Common myeloid progenitor, CD34-positive (primary cell): ENCODE measurements at regions not wholly inside any gene's neighbourhood (a gene's known extent, or its start where the extent isn't known, plus 50 kb on each side); places are given as distances from the start of the nearest gene placed in this dataset.

Source experiments
- CTCF ChIA-PET: fragments of 350-600 bp; sonication (Branson Sonifier 250); formaldehyde crosslinking; loops from one replicate; lab custom pipeline; 2021; ENCODE audit warnings: antibody characterized with exemption; lab: Charles Lee
- POLR2A ChIA-PET: fragments of 350-600 bp; sonication (Branson Sonifier 250); formaldehyde crosslinking; loops from one replicate; lab custom pipeline; 2021; ENCODE audit warnings: antibody characterized with exemption; lab: Charles Lee
- DNase-seq, 3 donors: peaks; one replicate each; pipeline versions ENCODE4 v3.0.0 to v3.0.0-alpha.2; 2013
- H3K27ac ChIP-seq, 2 experiments: 1 replicate in 1 of 2; 2 replicates in 1 of 2; pipeline ENCODE4 v1.7.0; 2013; ENCODE audit warnings: inconsistent platforms in 2 of 2, low read length in 2 of 2, mild to moderate bottlenecking in 2 of 2, low read depth in 1 of 2, moderate library complexity in 1 of 2; ENCODE audit not compliant: severe bottlenecking in 2 of 2, insufficient read depth in 1 of 2, poor library complexity in 1 of 2
- H3K27me3 ChIP-seq, 5 experiments: replicated peaks in 2 of 5; 1 replicate in 3 of 5; 2 replicates in 2 of 5; pipeline versions ENCODE4 v1.6.1 to v1.7.0; 2013; ENCODE audit warnings: low read length in 4 of 5, mild to moderate bottlenecking in 2 of 5, moderate library complexity in 2 of 5, inconsistent platforms in 1 of 5; ENCODE audit not compliant: insufficient read depth in 5 of 5, control insufficient read depth in 4 of 5
- H3K36me3 ChIP-seq, 4 experiments: 1 replicate in 2 of 4; 2 replicates in 2 of 4; pipeline versions ENCODE4 v1.6.1 to v1.7.0; 2013; ENCODE audit warnings: low read length in 3 of 4, control low read depth in 1 of 4, mild to moderate bottlenecking in 1 of 4; ENCODE audit not compliant: control insufficient read depth in 4 of 4, insufficient read depth in 4 of 4
- H3K4me1 ChIP-seq, 4 experiments: 1 replicate in 3 of 4; 2 replicates in 1 of 4; pipeline versions ENCODE4 v1.6.1 to v1.7.1; 2013; ENCODE audit warnings: low read length in 3 of 4, mild to moderate bottlenecking in 3 of 4, control low read depth in 1 of 4, inconsistent platforms in 1 of 4, moderate library complexity in 1 of 4; ENCODE audit not compliant: control insufficient read depth in 4 of 4, insufficient read depth in 4 of 4; ENCODE audit errors: control extremely low read depth in 1 of 4
- H3K4me3 ChIP-seq, 7 experiments: 1 replicate in 4 of 7; 2 replicates in 3 of 7; pipeline versions ENCODE4 v1.5.1 to v1.7.0; 2013; ENCODE audit warnings: mild to moderate bottlenecking in 7 of 7, low read length in 6 of 7, moderate library complexity in 6 of 7, inconsistent platforms in 2 of 7, low read depth in 2 of 7, control low read depth in 1 of 7; ENCODE audit not compliant: insufficient read depth in 4 of 7, control insufficient read depth in 1 of 7; ENCODE audit errors: extremely low read depth in 1 of 7
- H3K9me3 ChIP-seq, 5 experiments: 1 replicate in 4 of 5; 2 replicates in 1 of 5; pipeline versions ENCODE4 v1.6.1 to v1.7.1; 2013; ENCODE audit warnings: low read length in 4 of 5, mild to moderate bottlenecking in 2 of 5, inconsistent platforms in 1 of 5, low read depth in 1 of 5, moderate library complexity in 1 of 5; ENCODE audit not compliant: control insufficient read depth in 4 of 5, insufficient read depth in 2 of 5; ENCODE audit errors: control extremely low read depth in 1 of 5
- WGBS: methylation state at CpG from one replicate; pipeline ENCODE4 v1.1.5; 2013; ENCODE audit not compliant: insufficient coverage; 5-methylcytosine and 5-hydroxymethylcytosine counted together

GRCh38 chr2:66762761-66763160, 327.8 kb downstream of the MEIS1 start:
- Histone ChIP-seq H3K4me1 (no peaks in the 10 kb centered on the region), H3K9me3 (peaks cover 0 to 5% (median 0%) of the 10 kb centered on the region in 5 experiments), H3K4me3 (no peak overlapping the region), H3K27ac (no peak overlapping the region), H3K27me3 (no peaks in the 10 kb centered on the region), H3K36me3 (no peaks in the 10 kb centered on the region)
- ChIA-PET POLR2A (no interaction called here), CTCF (no interaction called here)
- DNase-seq, result no peak
- 100% methylated on average over 15 of the region's 25 CpGs for WGBS

GRCh38 chr2:66766582-66766981, 331.7 kb downstream of the MEIS1 start:
- ChIA-PET CTCF (no interaction called here), POLR2A (no interaction called here)
- DNase-seq, result no peak
- WGBS, result 100% methylated on average over 1 of the region's 3 CpGs
- no peaks in the 10 kb centered on the region for H3K27me3 ChIP-seq
- no peak overlapping the region for H3K4me3 ChIP-seq
- no peak overlapping the region for H3K27ac ChIP-seq
- no peaks in the 10 kb centered on the region for H3K4me1 ChIP-seq
- H3K36me3 ChIP-seq, result no peaks in the 10 kb centered on the region
- H3K9me3 ChIP-seq, result peaks cover 0 to 5% (median 0%) of the 10 kb centered on the region in 5 experiments

GRCh38 chr2:66771359-66771976, 336.5 kb downstream of the MEIS1 start:
- ChIA-PET CTCF (no interaction called here), POLR2A (no interaction called here)
- Histone ChIP-seq H3K27me3 (no peaks in the 10 kb centered on the region), H3K9me3 (no peaks in the 10 kb centered on the region), H3K27ac (no peak overlapping the region), H3K4me1 (no peaks in the 10 kb centered on the region), H3K4me3 (no peak overlapping the region), H3K36me3 (no peaks in the 10 kb centered on the region)
- no peak for DNase-seq
- WGBS, result 100% methylated on average over 1 of the region's 1 CpG

GRCh38 chr2:66772618-66773017, 337.7 kb downstream of the MEIS1 start:
- Histone ChIP-seq H3K4me3 (no peak overlapping the region), H3K27ac (no peak overlapping the region), H3K9me3 (no peaks in the 10 kb centered on the region), H3K27me3 (no peaks in the 10 kb centered on the region), H3K4me1 (no peaks in the 10 kb centered on the region), H3K36me3 (no peaks in the 10 kb centered on the region)
- ChIA-PET CTCF (no interaction called here), POLR2A (no interaction called here)
- 100% methylated on average over 1 of the region's 1 CpG for WGBS
- no peak for DNase-seq

- Histone ChIP-seq H3K4me1 (no peaks in the 10 kb centered on the region), H3K27ac (no peak overlapping the region), H3K4me3 (no peak overlapping the region), H3K9me3 (no peaks in the 10 kb centered on the region), H3K36me3 (no peaks in the 10 kb centered on the region), H3K27me3 (no peaks in the 10 kb centered on the region)
- WGBS, result 95% methylated on average over 3 of the region's 4 CpGs
- POLR2A ChIA-PET, result no interaction called here
- CTCF ChIA-PET, result interaction anchor here (1.4 kb wide), 1 partner anchor 9 kb away, joined by 3 read pairs; no protein-coding TSS in a partner anchor
- peak in 1 of 3 donors; percentile 2 for DNase-seq
Observed at GRCh38 chr2:66775730-66776422, 341.0 kb downstream of the MEIS1 start.

- H3K36me3 ChIP-seq, result no peaks in the 10 kb centered on the region
- no peaks in the 10 kb centered on the region for H3K4me1 ChIP-seq
- ChIA-PET POLR2A (no interaction called here), CTCF (no interaction called here)
- H3K9me3 ChIP-seq, result no peaks in the 10 kb centered on the region
- H3K27me3 ChIP-seq, result no peaks in the 10 kb centered on the region
- 97% methylated on average over 2 of the region's 4 CpGs for WGBS
- no peak overlapping the region for H3K27ac ChIP-seq
- DNase-seq, result no peak
- no peak overlapping the region for H3K4me3 ChIP-seq
Observed at GRCh38 chr2:66781804-66782203, 346.9 kb downstream of the MEIS1 start.

GRCh38 chr2:66782780-66783361, 347.9 kb downstream of the MEIS1 start:
- H3K9me3 ChIP-seq, result no peaks in the 10 kb centered on the region
- 94% methylated on average over 5 of the region's 7 CpGs for WGBS
- DNase-seq, result no peak
- CTCF ChIA-PET, result no interaction called here
- POLR2A ChIA-PET, result no interaction called here
- H3K27me3 ChIP-seq, result no peaks in the 10 kb centered on the region
- no peaks in the 10 kb centered on the region for H3K36me3 ChIP-seq
- no peak overlapping the region for H3K4me3 ChIP-seq
- H3K27ac ChIP-seq, result no peak overlapping the region
- H3K4me1 ChIP-seq, result no peaks in the 10 kb centered on the region
